Thoracic aorta (tissue), 2 donors: ENCODE measurements at regions not wholly inside any gene's neighbourhood (a gene's known extent, or its start where the extent isn't known, plus 50 kb on each side); places are given as distances from the start of the nearest gene placed in this dataset.

ENCODE experiments used
- ATAC-seq: fragments of 150-250 bp; one replicate; pipeline ENCODE4 v1.8.0; 2017; ENCODE audit warnings: low read depth; ENCODE audit not compliant: insufficient number of reproducible peaks, low FRiP score
- DNase-seq: peaks from one replicate; pipeline ENCODE4 v3.0.0-alpha.2; 2020; ENCODE audit warnings: low spot score
- H3K27ac ChIP-seq, 2 donors: fragments of 200-600 bp; sonication (generic); 1 replicate in 1 of 2; 2 replicates in 1 of 2; pipeline ENCODE4 v1.5.1; 2016; ENCODE audit warnings: mild to moderate bottlenecking in 2 of 2, moderate library complexity in 2 of 2
- H3K27me3 ChIP-seq: fragments of 200-600 bp; sonication (generic); replicated peaks from 2 replicates; pipeline ENCODE4 v1.6.0; 2016; ENCODE audit warnings: mild to moderate bottlenecking; ENCODE audit not compliant: insufficient read depth
- H3K36me3 ChIP-seq: fragments of 200-600 bp; sonication (generic); one replicate; pipeline ENCODE4 v1.5.1; 2016
- H3K4me1 ChIP-seq, 2 donors: fragments of 200-600 bp; sonication (generic); 1 replicate in 1 of 2; 2 replicates in 1 of 2; pipeline versions ENCODE4 v1.5.1 to v1.6.0; 2016; ENCODE audit warnings: low read depth in 2 of 2, mild to moderate bottlenecking in 1 of 2; ENCODE audit not compliant: control insufficient read depth in 1 of 2
- H3K4me3 ChIP-seq: fragments of 200-600 bp; sonication (generic); 2 replicates; pipeline ENCODE4 v1.5.1; 2016; ENCODE audit warnings: mild to moderate bottlenecking
- H3K9me3 ChIP-seq: fragments of 200-600 bp; sonication (generic); 2 replicates; pipeline ENCODE4 v1.5.1; 2016
- CTCF ChIP-seq: fragments of 200-600 bp; sonication (generic); IDR thresholded peaks from one replicate; pipeline ENCODE4 v1.5.1; 2019; ENCODE audit warnings: antibody characterized with exemption

GRCh38 chr6:164109770-164110140 lies 695.2 kb downstream of the QKI start:
- peak overlapping the region; percentile 54 for H3K4me3 ChIP-seq
- no peaks in the 10 kb centered on the region for H3K9me3 ChIP-seq
- peaks cover 0 to 9% of the 10 kb centered on the region in 2 donors for H3K4me1 ChIP-seq
- peak; percentile 48 for TF ChIP-seq CTCF
- no peaks in the 10 kb centered on the region for H3K27me3 ChIP-seq
- DNase-seq (no peak), ATAC-seq (no peak)
- no peaks in the 10 kb centered on the region for H3K36me3 ChIP-seq
- peak overlapping the region; percentile 22 to 33 for H3K27ac ChIP-seq

- Histone ChIP-seq H3K4me3 (peak overlapping the region; percentile 54), H3K36me3 (no peaks in the 10 kb centered on the region), H3K4me1 (peaks cover 0 to 9% of the 10 kb centered on the region in 2 donors), H3K27ac (peak overlapping the region; percentile 22 to 33), H3K9me3 (no peaks in the 10 kb centered on the region), H3K27me3 (no peaks in the 10 kb centered on the region)
- ATAC-seq (peak; percentile 66), DNase-seq (no peak)
- TF ChIP-seq CTCF, result no peak
These were observed 694.6 kb downstream of the QKI start for GRCh38 chr6:164108869-164109769.

- Histone ChIP-seq H3K27ac (no peak overlapping the region), H3K9me3 (no peaks in the 10 kb centered on the region), H3K36me3 (no peaks in the 10 kb centered on the region), H3K27me3 (no peaks in the 10 kb centered on the region), H3K4me3 (no peak overlapping the region), H3K4me1 (peaks cover 0 to 9% of the 10 kb centered on the region in 2 donors)
- no peak for TF ChIP-seq CTCF
- no peak for DNase-seq
- ATAC-seq, result no peak
These were observed 693.6 kb downstream of the QKI start for GRCh38 chr6:164108092-164108491.

- H3K9me3 ChIP-seq, result no peaks in the 10 kb centered on the region
- no peaks in the 10 kb centered on the region for H3K36me3 ChIP-seq
- H3K4me3 ChIP-seq, result no peak overlapping the region
- H3K4me1 ChIP-seq, result peaks cover 0 to 9% of the 10 kb centered on the region in 2 donors
- H3K27ac ChIP-seq, result no peak overlapping the region
- DNase-seq (no peak), ATAC-seq (no peak)
- TF ChIP-seq CTCF, result no peak
- H3K27me3 ChIP-seq, result no peaks in the 10 kb centered on the region
These were observed 692.9 kb downstream of the QKI start for GRCh38 chr6:164107297-164107995.

GRCh38 chr6:164106345-164106769 lies 691.8 kb downstream of the QKI start:
- no peak for DNase-seq
- peaks cover 0 to 9% of the 10 kb centered on the region in 2 donors for H3K4me1 ChIP-seq

More at GRCh38 chr6:164106345-164106769, 691.8 kb downstream of the QKI start:
- Histone ChIP-seq H3K27me3 (no peaks in the 10 kb centered on the region), H3K36me3 (no peaks in the 10 kb centered on the region), H3K4me3 (no peak overlapping the region), H3K9me3 (no peaks in the 10 kb centered on the region), H3K27ac (no peak overlapping the region)
- no peak for ATAC-seq
- TF ChIP-seq CTCF, result no peak
